ENCODE measurements at regions not wholly inside any gene's neighbourhood (a gene's known extent, or its start where the extent isn't known, plus 50 kb on each side); places are given as distances from the start of the nearest gene placed in this dataset.
"Not testable (repeated sequence)": the region's sequence is repeated elsewhere in the genome, so short reads cannot be mapped to it uniquely, and the experiment has no call there.

DNA sequence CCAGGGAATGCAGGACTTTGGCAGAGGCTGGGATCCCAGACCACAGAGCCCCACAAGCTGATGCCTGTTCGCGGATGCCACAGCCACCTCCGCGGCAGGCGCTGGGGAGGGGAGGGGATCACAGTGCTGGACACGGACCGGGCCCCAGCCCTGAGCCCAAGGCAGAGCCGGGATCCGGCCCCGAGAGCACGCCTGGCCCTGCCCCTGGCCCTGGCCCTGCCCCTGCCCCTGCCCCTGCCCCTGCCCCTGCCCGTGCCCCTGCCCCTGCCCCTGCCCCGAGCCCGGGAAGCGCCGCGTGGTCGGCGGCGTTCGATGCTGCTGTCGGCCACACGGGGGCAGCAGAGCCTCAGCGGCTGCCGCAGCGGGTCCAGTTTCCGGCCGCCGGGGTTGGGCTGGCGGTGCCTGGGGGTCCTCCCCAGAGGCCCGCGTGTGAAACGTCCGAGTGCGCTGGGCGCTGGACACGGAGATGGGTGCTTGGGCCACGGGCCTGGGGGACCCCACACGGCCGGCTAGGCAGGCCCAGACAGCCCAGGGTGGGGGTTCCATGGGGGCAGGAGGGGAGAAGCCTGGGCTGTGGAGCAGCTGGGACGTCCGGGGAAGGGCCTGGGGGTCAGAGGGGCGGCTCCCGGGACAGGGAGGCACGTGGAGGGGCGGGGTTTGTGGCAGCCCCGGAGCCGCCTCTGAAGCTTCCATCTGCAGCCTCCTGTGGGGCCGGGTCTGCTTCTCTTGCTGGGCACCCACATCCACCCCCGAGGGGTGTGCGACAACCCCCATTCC lies 153.8 kb downstream of the TMEM121 start:
- H3K9me3 ChIP-seq (ENCODE audit: low read depth), result not testable (repeated sequence)

DNA sequence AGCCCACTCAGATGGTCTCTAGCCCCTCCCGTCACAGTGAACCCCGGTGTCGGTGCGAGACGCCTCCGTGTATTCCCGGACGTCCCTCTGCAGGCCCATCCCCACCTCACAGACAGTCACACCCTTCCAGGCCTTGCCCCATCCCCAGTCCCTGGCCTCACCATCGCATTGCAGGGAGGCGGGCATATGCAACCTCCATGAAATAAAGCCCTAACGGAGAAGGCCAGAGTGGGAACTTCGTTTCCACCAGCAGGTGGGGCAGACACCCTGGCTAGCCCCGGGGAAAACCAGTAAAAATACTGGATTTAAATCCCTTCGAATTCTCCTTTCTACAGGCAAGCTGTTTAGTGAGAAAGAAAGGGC lies 154.3 kb downstream of the TMEM121 start:
- H3F3A ChIP-seq (ENCODE audit: insufficient read depth); H3K9me2 ChIP-seq (ENCODE audit: insufficient read depth); in situ Hi-C loops (cut with MboI); H3K4me1 ChIP-seq (ENCODE audit: insufficient read depth); H3K79me2 ChIP-seq (ENCODE audit: insufficient read depth); H3K36me3 ChIP-seq (ENCODE audit: low read depth); H4K20me1 ChIP-seq (ENCODE audit: insufficient read depth); H3K27ac ChIP-seq; H3K4me3 ChIP-seq; H3K4me2 ChIP-seq (ENCODE audit: unreplicated experiment); DNase-seq; H3K27me3 ChIP-seq (replicated peaks; ENCODE audit: insufficient read depth); H3K9ac ChIP-seq; H3K9me3 ChIP-seq (ENCODE audit: low read depth); H2AFZ ChIP-seq: not testable (repeated sequence)
- WGBS, 2 experiments (ENCODE audit: low coverage in 1 of 2, low lambda C conversion rate in 2 of 2, missing lambda C conversion rate in 2 of 2), result 45 to 46% methylated on average over 11 to 13 of the region's 14 CpGs

More for the DNA sequence above, 153.8 kb downstream of the TMEM121 start:
- in situ Hi-C loops (cut with MboI); H3F3A ChIP-seq (ENCODE audit: insufficient read depth); H3K4me2 ChIP-seq (ENCODE audit: unreplicated experiment); DNase-seq; H3K36me3 ChIP-seq (ENCODE audit: low read depth); H3K27ac ChIP-seq; H3K9me2 ChIP-seq (ENCODE audit: insufficient read depth); H3K4me3 ChIP-seq; H3K79me2 ChIP-seq (ENCODE audit: insufficient read depth); H2AFZ ChIP-seq; H3K9ac ChIP-seq; H3K4me1 ChIP-seq (ENCODE audit: insufficient read depth); H4K20me1 ChIP-seq (ENCODE audit: insufficient read depth); H3K27me3 ChIP-seq (replicated peaks; ENCODE audit: insufficient read depth): not testable (repeated sequence)
- 43 to 62% methylated on average over 4 to 18 of the region's 51 CpGs for WGBS, 2 experiments (ENCODE audit: low coverage in 1 of 2, low lambda C conversion rate in 2 of 2, missing lambda C conversion rate in 2 of 2)

DNA sequence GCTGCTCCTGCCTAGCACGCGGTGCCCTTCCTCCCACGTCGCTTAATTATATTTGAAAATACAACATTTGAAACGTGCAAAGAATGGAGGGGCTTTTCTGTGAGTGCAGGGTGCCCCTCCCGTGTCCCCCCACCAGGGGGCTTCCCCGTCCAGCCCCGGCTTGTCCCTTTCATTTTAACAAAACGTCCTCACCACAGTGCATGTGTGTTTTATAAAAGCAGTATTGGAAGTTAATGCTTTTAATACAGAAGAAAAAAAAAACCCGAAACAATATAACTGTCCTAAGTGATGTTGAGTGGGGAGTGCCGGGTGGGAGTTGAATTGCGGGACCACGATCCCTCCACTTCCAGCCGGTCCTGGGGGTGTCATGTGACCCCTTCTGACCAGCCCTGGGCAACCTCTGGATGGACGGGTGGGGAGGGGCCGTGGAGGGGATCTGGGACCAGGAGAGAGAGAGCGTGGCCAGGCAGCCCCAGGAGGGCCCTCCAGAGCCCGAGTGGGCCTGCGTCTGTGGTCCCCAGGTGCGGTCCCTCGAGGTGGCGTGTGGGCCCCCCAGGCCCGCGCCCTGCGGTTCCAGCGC lies 155.3 kb downstream of the TMEM121 start:
- H3F3A ChIP-seq (ENCODE audit: insufficient read depth); H2AFZ ChIP-seq; H3K9me2 ChIP-seq (ENCODE audit: insufficient read depth); H3K9ac ChIP-seq; DNase-seq; H3K27me3 ChIP-seq (replicated peaks; ENCODE audit: insufficient read depth); in situ Hi-C loops (cut with MboI); H3K4me1 ChIP-seq (ENCODE audit: insufficient read depth); H3K36me3 ChIP-seq (ENCODE audit: low read depth); H4K20me1 ChIP-seq (ENCODE audit: insufficient read depth); H3K79me2 ChIP-seq (ENCODE audit: insufficient read depth); H3K4me3 ChIP-seq; H3K27ac ChIP-seq; H3K4me2 ChIP-seq (ENCODE audit: unreplicated experiment); H3K9me3 ChIP-seq (ENCODE audit: low read depth): not testable (repeated sequence)
- WGBS, 2 experiments (ENCODE audit: low coverage in 1 of 2, low lambda C conversion rate in 2 of 2, missing lambda C conversion rate in 2 of 2), result 51 to 58% methylated on average over 12 to 17 of the region's 26 CpGs

DNA sequence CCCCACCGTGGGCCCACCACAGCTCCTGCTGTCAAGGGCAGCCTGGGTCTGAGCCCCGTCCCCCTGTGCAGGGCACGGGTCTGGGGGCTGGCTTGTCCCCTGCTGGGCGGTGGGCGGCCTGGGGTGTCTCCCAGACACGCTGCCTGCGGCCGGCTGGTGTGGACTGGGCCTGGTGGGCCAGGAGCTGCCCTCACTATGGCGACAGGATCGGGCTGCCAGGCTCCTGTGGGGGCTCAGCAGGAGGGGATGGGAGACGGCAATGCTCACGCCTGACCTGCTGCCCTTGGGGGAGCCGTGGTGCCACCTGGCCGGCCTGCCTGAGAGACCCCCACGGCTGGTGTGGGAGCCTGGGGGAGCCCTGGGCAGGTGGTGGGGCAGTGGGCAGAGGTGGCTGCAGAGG lies 156.1 kb downstream of the TMEM121 start:
- in situ Hi-C loops (cut with MboI); H3K9me3 ChIP-seq (ENCODE audit: low read depth); H3K4me1 ChIP-seq (ENCODE audit: insufficient read depth); H4K20me1 ChIP-seq (ENCODE audit: insufficient read depth); H3K4me2 ChIP-seq (ENCODE audit: unreplicated experiment); H3K27me3 ChIP-seq (replicated peaks; ENCODE audit: insufficient read depth); H2AFZ ChIP-seq; H3K4me3 ChIP-seq; H3K9me2 ChIP-seq (ENCODE audit: insufficient read depth); H3K27ac ChIP-seq; H3K9ac ChIP-seq; H3K79me2 ChIP-seq (ENCODE audit: insufficient read depth); H3F3A ChIP-seq (ENCODE audit: insufficient read depth); DNase-seq; H3K36me3 ChIP-seq (ENCODE audit: low read depth): not testable (repeated sequence)
- WGBS, 2 experiments (ENCODE audit: low coverage in 1 of 2, low lambda C conversion rate in 2 of 2, missing lambda C conversion rate in 2 of 2), result 60% methylated on average over 1 of the region's 15 CpGs; no CpG with 5 or more reads in 1 of the 2 experiments

DNA sequence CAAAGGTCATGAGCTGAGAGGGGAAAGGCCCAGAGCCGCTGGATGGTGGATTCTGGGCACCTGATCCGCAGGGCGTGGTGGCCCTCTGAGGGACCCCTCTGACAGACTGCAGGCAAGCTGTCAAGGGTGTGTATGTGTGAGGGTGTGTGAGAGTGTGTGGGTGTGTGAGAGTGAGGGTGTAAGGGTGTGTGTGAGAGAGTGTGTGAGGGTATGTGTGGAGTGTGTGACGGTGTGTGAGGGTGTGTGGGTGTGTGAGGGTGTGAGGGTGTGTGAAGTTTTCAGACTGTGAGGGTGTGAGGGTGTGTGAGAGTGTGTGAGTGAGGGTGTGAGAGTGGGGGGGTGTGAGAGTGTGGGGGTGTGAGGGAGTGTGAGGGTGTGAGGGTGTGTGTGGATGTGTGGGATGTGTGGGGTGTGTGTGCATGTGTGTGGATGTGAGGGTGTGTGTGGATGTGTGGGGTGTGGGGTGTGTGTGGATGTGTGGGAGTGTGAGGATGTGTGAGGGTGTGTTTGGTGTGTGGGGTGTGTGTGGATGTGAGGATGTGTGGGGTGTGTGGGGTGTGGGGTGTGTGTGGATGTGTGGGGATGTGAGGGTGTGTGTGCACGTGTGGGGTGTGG lies 156.7 kb downstream of the TMEM121 start:
- H3K36me3 ChIP-seq (ENCODE audit: low read depth), result no peaks in the 10 kb centered on the region
- no peaks in the 10 kb centered on the region for H3K79me2 ChIP-seq (ENCODE audit: insufficient read depth)
- no peak overlapping the region for H3K27ac ChIP-seq
- 53 to 60% methylated on average over 2 to 5 of the region's 5 CpGs for WGBS, 2 experiments (ENCODE audit: low coverage in 1 of 2, low lambda C conversion rate in 2 of 2, missing lambda C conversion rate in 2 of 2)
- H2AFZ ChIP-seq, result no peak overlapping the region
- H4K20me1 ChIP-seq (ENCODE audit: insufficient read depth), result no peaks in the 10 kb centered on the region
- in situ Hi-C loops (cut with MboI), result no loop called here
- no peak overlapping the region for H3K4me2 ChIP-seq (ENCODE audit: unreplicated experiment)
- H3F3A ChIP-seq (ENCODE audit: insufficient read depth), result no peaks in the 10 kb centered on the region
- no peaks in the 10 kb centered on the region for H3K9me2 ChIP-seq (ENCODE audit: insufficient read depth)
- no peak overlapping the region for H3K9ac ChIP-seq
- no peak overlapping the region for H3K4me3 ChIP-seq
- DNase-seq, result no peak
- H3K4me1 ChIP-seq (ENCODE audit: insufficient read depth), result no peaks in the 10 kb centered on the region
- H3K27me3 ChIP-seq (replicated peaks; ENCODE audit: insufficient read depth), result no peaks in the 10 kb centered on the region
- H3K9me3 ChIP-seq (ENCODE audit: low read depth), result no peaks in the 10 kb centered on the region
- TF ChIP-seq EZH2phosphoT487 (IDR thresholded peaks at IDR 0.05; ENCODE audit: insufficient read depth, low read depth) (no peak), EZH2 (IDR thresholded peaks at IDR 0.05; ENCODE audit: insufficient read depth, poor library complexity, severe bottlenecking) (no peak)

DNA sequence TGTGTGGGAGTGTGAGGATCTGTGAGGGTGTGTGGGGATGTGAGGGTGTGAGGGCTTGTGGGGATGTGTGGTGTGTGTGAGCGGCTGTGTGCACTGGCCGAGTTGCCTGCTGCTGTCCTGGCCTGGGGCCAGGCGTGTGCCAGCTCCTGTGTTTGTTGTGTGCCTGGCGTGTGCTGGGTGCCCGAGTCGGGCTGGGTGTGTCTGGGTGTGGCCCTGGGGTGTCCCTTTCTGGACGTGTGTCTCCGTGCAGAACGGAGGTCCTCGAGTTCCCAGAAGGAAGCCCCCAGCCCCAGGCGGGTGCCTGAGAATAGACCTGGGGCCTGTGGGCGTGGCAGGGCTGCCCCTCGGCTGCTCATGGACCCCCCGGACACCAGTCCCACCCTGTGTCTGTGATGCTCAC lies 157.7 kb downstream of the TMEM121 start:
- H3K36me3 ChIP-seq (ENCODE audit: low read depth); H3K9ac ChIP-seq; H3K27ac ChIP-seq; H3K27me3 ChIP-seq (replicated peaks; ENCODE audit: insufficient read depth); H2AFZ ChIP-seq; in situ Hi-C loops (cut with MboI); DNase-seq; H3F3A ChIP-seq (ENCODE audit: insufficient read depth); H3K79me2 ChIP-seq (ENCODE audit: insufficient read depth); H3K4me2 ChIP-seq (ENCODE audit: unreplicated experiment); H3K9me3 ChIP-seq (ENCODE audit: low read depth); H3K4me1 ChIP-seq (ENCODE audit: insufficient read depth); H3K9me2 ChIP-seq (ENCODE audit: insufficient read depth); H4K20me1 ChIP-seq (ENCODE audit: insufficient read depth); H3K4me3 ChIP-seq: not testable (repeated sequence)
- WGBS, 2 experiments (ENCODE audit: low coverage in 1 of 2, low lambda C conversion rate in 2 of 2, missing lambda C conversion rate in 2 of 2), result 40 to 44% methylated on average over 4 to 13 of the region's 14 CpGs

DNA sequence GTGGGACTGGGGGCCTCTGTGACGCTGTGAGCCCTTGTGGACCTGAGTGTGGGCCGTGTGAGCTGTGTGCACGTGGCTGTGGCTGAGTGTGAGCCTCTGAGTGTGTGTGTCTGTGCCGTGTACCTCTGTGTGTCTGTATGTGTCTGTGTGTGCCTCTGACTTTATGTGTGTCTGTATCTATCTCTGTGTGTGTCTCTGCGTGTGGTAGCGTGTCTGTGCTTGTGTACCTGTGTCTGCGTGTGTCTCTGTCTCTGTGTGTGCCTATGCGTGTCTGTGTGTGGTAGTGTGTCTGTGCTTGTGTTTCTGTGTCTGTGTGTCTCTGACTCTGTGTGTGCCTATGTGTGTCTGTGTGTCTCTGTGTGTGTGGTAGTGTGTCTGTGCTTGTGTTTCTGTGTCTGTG lies 158.2 kb downstream of the TMEM121 start:
- H3F3A ChIP-seq (ENCODE audit: insufficient read depth); H3K4me1 ChIP-seq (ENCODE audit: insufficient read depth); H3K36me3 ChIP-seq (ENCODE audit: low read depth); H3K4me2 ChIP-seq (ENCODE audit: unreplicated experiment); H3K9me3 ChIP-seq (ENCODE audit: low read depth); H3K27ac ChIP-seq; H3K27me3 ChIP-seq (replicated peaks; ENCODE audit: insufficient read depth); H3K79me2 ChIP-seq (ENCODE audit: insufficient read depth); H2AFZ ChIP-seq; H3K9ac ChIP-seq; in situ Hi-C loops (cut with MboI); H3K4me3 ChIP-seq; H4K20me1 ChIP-seq (ENCODE audit: insufficient read depth); H3K9me2 ChIP-seq (ENCODE audit: insufficient read depth); DNase-seq: not testable (repeated sequence)
- 48 to 51% methylated on average over 6 of the region's 8 CpGs for WGBS, 2 experiments (ENCODE audit: low coverage in 1 of 2, low lambda C conversion rate in 2 of 2, missing lambda C conversion rate in 2 of 2)
